Nephron (organoid): ENCODE measurements at regions not wholly inside any gene's neighbourhood (a gene's known extent, or its start where the extent isn't known, plus 50 kb on each side); places are given as distances from the start of the nearest gene placed in this dataset.
A peak's percentile ranks its signal among the peaks of the same experiment; 100 is the strongest.

ENCODE experiments used
- H3K27ac Mint-ChIP-seq, 3 experiments: 2 replicates each; pipeline ENCODE4 v1.8.0; 2020; ENCODE audit warnings: mixed read lengths in 3 of 3, mild to moderate bottlenecking in 2 of 3, moderate library complexity in 1 of 3
- H3K27me3 Mint-ChIP-seq: 2 replicates; pipeline ENCODE4 v1.8.0; 2021; ENCODE audit warnings: low read depth, mild to moderate bottlenecking, moderate library complexity, mixed read lengths
- H3K36me3 Mint-ChIP-seq: 2 replicates; pipeline ENCODE4 v1.8.0; 2020; ENCODE audit warnings: low read depth, mixed read lengths
- H3K4me1 Mint-ChIP-seq: 2 replicates; pipeline ENCODE4 v1.8.0; 2020; ENCODE audit warnings: mixed read lengths
- H3K4me3 Mint-ChIP-seq, 3 experiments: 2 replicates each; pipeline ENCODE4 v1.8.0; 2020; ENCODE audit warnings: mild to moderate bottlenecking in 3 of 3, mixed read lengths in 3 of 3, moderate library complexity in 2 of 3
- H3K9me3 Mint-ChIP-seq: 2 replicates; pipeline ENCODE4 v1.8.0; 2020; ENCODE audit warnings: mixed read lengths
- TF ChIP-seq, protein P1 (sequence below), 3 experiments: fragments of 200-600 bp; sonication (generic); IDR thresholded peaks; one replicate each; pipeline ENCODE4 v1.5.0; 2021; ENCODE audit warnings: antibody characterized with exemption in 3 of 3; ENCODE audit not compliant: unreplicated experiment in 3 of 3

- H3K27ac Mint-ChIP-seq, result peak overlapping the region; percentile 7 to 33 (median 24)
- H3K27me3 Mint-ChIP-seq, result no peaks in the 10 kb centered on the region
- H3K36me3 Mint-ChIP-seq, result peaks cover 4% of the 10 kb centered on the region
- peak overlapping the region in 2 of 3 experiments; percentile 26 to 72 for H3K4me3 Mint-ChIP-seq
- TF ChIP-seq, protein P1, sequence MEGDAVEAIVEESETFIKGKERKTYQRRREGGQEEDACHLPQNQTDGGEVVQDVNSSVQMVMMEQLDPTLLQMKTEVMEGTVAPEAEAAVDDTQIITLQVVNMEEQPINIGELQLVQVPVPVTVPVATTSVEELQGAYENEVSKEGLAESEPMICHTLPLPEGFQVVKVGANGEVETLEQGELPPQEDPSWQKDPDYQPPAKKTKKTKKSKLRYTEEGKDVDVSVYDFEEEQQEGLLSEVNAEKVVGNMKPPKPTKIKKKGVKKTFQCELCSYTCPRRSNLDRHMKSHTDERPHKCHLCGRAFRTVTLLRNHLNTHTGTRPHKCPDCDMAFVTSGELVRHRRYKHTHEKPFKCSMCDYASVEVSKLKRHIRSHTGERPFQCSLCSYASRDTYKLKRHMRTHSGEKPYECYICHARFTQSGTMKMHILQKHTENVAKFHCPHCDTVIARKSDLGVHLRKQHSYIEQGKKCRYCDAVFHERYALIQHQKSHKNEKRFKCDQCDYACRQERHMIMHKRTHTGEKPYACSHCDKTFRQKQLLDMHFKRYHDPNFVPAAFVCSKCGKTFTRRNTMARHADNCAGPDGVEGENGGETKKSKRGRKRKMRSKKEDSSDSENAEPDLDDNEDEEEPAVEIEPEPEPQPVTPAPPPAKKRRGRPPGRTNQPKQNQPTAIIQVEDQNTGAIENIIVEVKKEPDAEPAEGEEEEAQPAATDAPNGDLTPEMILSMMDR (IDR thresholded peaks at IDR 0.05; ENCODE audit: unreplicated experiment in 3 of 3), result no peak
- peaks cover 60% of the 10 kb centered on the region for H3K4me1 Mint-ChIP-seq
- peaks cover 4% of the 10 kb centered on the region for H3K9me3 Mint-ChIP-seq
Observed at GRCh38 chr2:111675419-111676194, 208.4 kb downstream of the ANAPC1 start.

DNA sequence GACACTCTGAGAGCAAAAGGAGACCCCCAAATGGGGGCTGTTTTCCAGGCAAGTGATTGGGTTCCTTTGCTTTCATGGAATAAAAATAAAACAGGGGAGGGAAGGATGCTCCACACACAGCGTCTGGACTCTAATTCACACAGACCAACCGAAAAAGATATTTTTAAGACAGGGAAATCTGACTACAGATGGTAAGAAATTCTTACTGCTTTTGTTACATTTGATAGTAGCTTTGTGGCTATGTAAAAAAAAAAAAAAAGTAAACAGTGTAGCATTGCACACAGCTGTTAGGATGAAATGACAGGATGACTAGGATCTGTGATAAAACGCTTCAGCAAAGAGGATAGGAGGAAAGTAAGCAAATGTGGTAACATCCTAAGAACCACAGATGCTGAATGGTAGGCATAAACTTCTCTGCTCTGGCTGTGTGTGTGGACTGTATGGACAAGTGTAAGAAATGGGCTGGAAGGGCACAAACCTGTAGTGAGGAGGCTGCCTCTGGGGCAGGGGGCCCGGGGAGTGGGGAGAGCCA, 207.6 kb downstream of the ANAPC1 start:
- H3K27me3 Mint-ChIP-seq, result no peaks in the 10 kb centered on the region
- peak overlapping the region; percentile 7 to 33 (median 31) for H3K27ac Mint-ChIP-seq
- peaks cover 52% of the 10 kb centered on the region for H3K4me1 Mint-ChIP-seq
- H3K9me3 Mint-ChIP-seq, result peaks cover 4% of the 10 kb centered on the region
- TF ChIP-seq, protein P1 (IDR thresholded peaks at IDR 0.05; ENCODE audit: unreplicated experiment in 3 of 3), result no peak
- peak overlapping the region in 1 of 3 experiments; percentile 23 for H3K4me3 Mint-ChIP-seq
- H3K36me3 Mint-ChIP-seq, result peaks cover under 1% of the 10 kb centered on the region

- peaks cover 7% of the 10 kb centered on the region for H3K9me3 Mint-ChIP-seq
- H3K4me1 Mint-ChIP-seq, result peaks cover 50% of the 10 kb centered on the region
Observed at GRCh38 chr2:111678161-111678560, 205.8 kb downstream of the ANAPC1 start.

DNA sequence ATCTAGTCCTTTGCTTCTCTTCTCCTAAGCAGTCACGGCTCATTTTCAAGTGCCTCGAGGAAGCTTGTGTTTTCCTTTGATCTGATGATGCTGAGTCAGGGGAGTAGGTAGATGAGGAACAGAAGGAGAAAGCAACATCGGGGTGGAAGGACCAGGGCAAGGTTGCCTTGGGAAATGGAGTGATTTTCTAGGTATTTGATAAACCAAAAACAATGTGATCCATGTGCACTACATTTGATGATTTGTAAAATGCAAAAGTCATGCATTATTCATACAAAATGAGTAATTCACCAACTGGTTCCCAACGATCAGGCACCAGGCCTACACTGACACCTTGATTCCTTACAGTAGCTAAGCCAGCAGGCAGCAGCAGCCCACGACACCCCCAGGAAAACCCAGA, 205.3 kb downstream of the ANAPC1 start:
- TF ChIP-seq, protein P1 (IDR thresholded peaks at IDR 0.05; ENCODE audit: unreplicated experiment in 3 of 3), result no peak
- Mint-ChIP-seq H3K27me3 (no peaks in the 10 kb centered on the region), H3K27ac (peak overlapping the region; percentile 8 to 44 (median 24)), H3K36me3 (peaks cover 5% of the 10 kb centered on the region), H3K9me3 (peaks cover 9% of the 10 kb centered on the region), H3K4me3 (no peak overlapping the region), H3K4me1 (peaks cover 48% of the 10 kb centered on the region)

More at GRCh38 chr2:111678161-111678560, 205.8 kb downstream of the ANAPC1 start:
- no peaks in the 10 kb centered on the region for H3K27me3 Mint-ChIP-seq
- H3K36me3 Mint-ChIP-seq, result peaks cover 5% of the 10 kb centered on the region
- H3K27ac Mint-ChIP-seq, result peak overlapping the region; percentile 8 to 24 (median 15)
- TF ChIP-seq, protein P1 (IDR thresholded peaks at IDR 0.05; ENCODE audit: unreplicated experiment in 3 of 3), result no peak
- no peak overlapping the region for H3K4me3 Mint-ChIP-seq

DNA sequence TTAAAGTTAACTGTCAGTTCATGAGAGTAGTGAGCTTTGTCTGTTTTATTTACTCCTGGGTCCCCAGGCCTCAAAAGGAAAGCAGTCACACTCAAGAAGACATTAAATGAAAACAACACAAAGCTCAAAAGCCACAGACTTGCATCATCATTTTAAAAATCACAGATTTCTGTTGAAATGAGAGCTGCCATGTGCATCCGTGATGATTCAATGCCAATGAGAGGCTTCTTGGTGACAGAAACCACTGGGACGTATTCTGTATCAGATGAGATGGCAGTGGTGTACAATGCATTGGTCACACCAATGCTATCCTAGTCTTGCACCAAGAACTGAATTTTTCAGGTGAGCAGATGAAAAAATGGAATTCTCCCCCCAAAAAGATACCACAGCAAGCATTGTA, 204.8 kb downstream of the ANAPC1 start:
- Mint-ChIP-seq H3K4me1 (peaks cover 45% of the 10 kb centered on the region), H3K36me3 (peaks cover 5% of the 10 kb centered on the region), H3K4me3 (no peak overlapping the region), H3K27me3 (no peaks in the 10 kb centered on the region), H3K9me3 (peaks cover 11% of the 10 kb centered on the region), H3K27ac (peak overlapping the region in 2 of 3 experiments; percentile 24 to 44)
- TF ChIP-seq, protein P1 (IDR thresholded peaks at IDR 0.05; ENCODE audit: unreplicated experiment in 3 of 3), result no peak
